Kidney (tissue), 13 donors: ENCODE measurements at regions not wholly inside any gene's neighbourhood (a gene's known extent, or its start where the extent isn't known, plus 50 kb on each side); places are given as distances from the start of the nearest gene placed in this dataset.

Experiments used
- DNase-seq, 5 donors: peaks; one replicate each; pipeline ENCODE4 v3.0.0-alpha.2; 2013 to 2020
- FAIRE-seq: peaks from 2 replicates; lab custom pipeline; 2012; peaks lifted over from hg19 to GRCh38; lab: Jason Lieb, UNC
- H3K27ac ChIP-seq, 2 donors: one replicate each; pipeline ENCODE4 v1.7.0; 2013; ENCODE audit warnings: low read depth in 2 of 2, low read length in 2 of 2, inconsistent platforms in 1 of 2
- H3K27me3 ChIP-seq: one replicate; pipeline ENCODE4 v1.7.1; 2013; ENCODE audit warnings: low read length, inconsistent platforms; ENCODE audit not compliant: control insufficient read depth, insufficient read depth
- H3K36me3 ChIP-seq, 3 donors: one replicate each; pipeline versions ENCODE4 v1.7.0 to v1.7.1; 2013; ENCODE audit warnings: low read length in 3 of 3, control low read depth in 1 of 3, inconsistent platforms in 1 of 3; ENCODE audit not compliant: insufficient read depth in 3 of 3, control insufficient read depth in 2 of 3
- H3K4me1 ChIP-seq, 3 donors: one replicate each; pipeline versions ENCODE4 v1.7.0 to v1.7.1; 2013; ENCODE audit warnings: low read length in 3 of 3, inconsistent platforms in 1 of 3, low read depth in 1 of 3; ENCODE audit not compliant: control insufficient read depth in 2 of 3, insufficient read depth in 2 of 3
- H3K4me3 ChIP-seq, 3 donors: one replicate each; pipeline versions ENCODE4 v1.7.0 to v1.8.1; 2013; ENCODE audit warnings: low read length in 3 of 3, control low read depth in 1 of 3, inconsistent platforms in 1 of 3
- H3K9ac ChIP-seq, 3 donors: one replicate each; pipeline versions ENCODE4 v1.7.0 to v1.7.1; 2013; ENCODE audit warnings: low read length in 3 of 3, control low read depth in 1 of 3, inconsistent platforms in 1 of 3
- H3K9me3 ChIP-seq, 3 donors: one replicate each; pipeline versions ENCODE4 v1.7.0 to v1.7.1; 2013; ENCODE audit warnings: low read length in 3 of 3, control low read depth in 1 of 3, inconsistent platforms in 1 of 3; ENCODE audit not compliant: control insufficient read depth in 2 of 3, insufficient read depth in 1 of 3
- CTCF ChIP-seq: IDR thresholded peaks from 3 replicates; pipeline ENCODE4 v1.5.1; 2012; ENCODE audit warnings: mild to moderate bottlenecking, moderate library complexity, borderline replicate concordance; ENCODE audit not compliant: insufficient read depth; ENCODE audit errors: extremely low read depth
- intact Hi-C: fragments of 100-400 bp; cut with DNase I; formaldehyde crosslinking; loops from one replicate; pipeline ENCODE4 v1.11.1; 2022
- donor health status: control.
- donor health status: control.
- donor health status: control.
- donor health status: control.
- donor health status: control.
- donor health status: DM: yes; HTN: yes; CAD: no.
- donor health status: Normal renal cell carcinoma (clear cell type).

GRCh38 chr15:37208146-37209040 is 108.0 kb upstream of the MEIS2 start:
- H3K4me1 ChIP-seq: no peaks in the 10 kb centered on the region
- H3K27me3 ChIP-seq: no peaks in the 10 kb centered on the region
- DNase-seq: no peak
- H3K27ac ChIP-seq: no peak overlapping the region
- no peak overlapping the region for H3K9ac ChIP-seq
- TF ChIP-seq CTCF: no peak
- H3K9me3 ChIP-seq: no peaks in the 10 kb centered on the region
- no peak overlapping the region for H3K4me3 ChIP-seq
- no peaks in the 10 kb centered on the region for H3K36me3 ChIP-seq
- intact Hi-C loops: no loop called here
- FAIRE-seq: no peak

- no peak for TF ChIP-seq CTCF
- Histone ChIP-seq H3K4me3 (no peak overlapping the region), H3K27ac (no peak overlapping the region), H3K4me1 (no peaks in the 10 kb centered on the region), H3K27me3 (no peaks in the 10 kb centered on the region), H3K9me3 (no peaks in the 10 kb centered on the region), H3K9ac (no peak overlapping the region), H3K36me3 (no peaks in the 10 kb centered on the region)
- DNase-seq (no peak), FAIRE-seq (no peak)
- intact Hi-C loops: no loop called here
Observed at GRCh38 chr15:37209041-37209363, 108.7 kb upstream of the MEIS2 start.

GRCh38 chr15:37217567-37217966 is 117.2 kb upstream of the MEIS2 start:
- H3K9ac ChIP-seq: no peak overlapping the region
- no peaks in the 10 kb centered on the region for H3K4me1 ChIP-seq
- H3K36me3 ChIP-seq: no peaks in the 10 kb centered on the region
- no peaks in the 10 kb centered on the region for H3K9me3 ChIP-seq
- FAIRE-seq: no peak
- H3K27me3 ChIP-seq: no peaks in the 10 kb centered on the region
- H3K4me3 ChIP-seq: no peak overlapping the region
- DNase-seq: no peak
- H3K27ac ChIP-seq: no peak overlapping the region
- intact Hi-C loops: no loop called here
- TF ChIP-seq CTCF: no peak
